Spleen (tissue), 7 donors: ENCODE measurements at regions not wholly inside any gene's neighbourhood (a gene's known extent, or its start where the extent isn't known, plus 50 kb on each side); places are given as distances from the start of the nearest gene placed in this dataset.

Source experiments
- CTCF ChIP-seq, 11 experiments: fragments of 200-600 bp in 7 of 11; fragments of 450-650 bp in 4 of 11; sonication (generic) in 4 of 11; IDR thresholded peaks in 8 of 11; conservative IDR thresholded peaks in 3 of 11; 1 replicate in 7 of 11; 2 replicates in 4 of 11; pipeline versions ENCODE4 v1.4.0 to v1.8.0; 2016 to 2021; ENCODE audit warnings: antibody characterized with exemption in 11 of 11, inconsistent platforms in 4 of 11, mild to moderate bottlenecking in 1 of 11
- POLR2A ChIP-seq, 3 donors: fragments of 450-650 bp; IDR thresholded peaks; one replicate each; pipeline ENCODE4 v1.5.1; 2017; ENCODE audit warnings: antibody characterized with exemption in 3 of 3, mild to moderate bottlenecking in 1 of 3
- POLR2AphosphoS5 ChIP-seq, 3 donors: sonication (generic); formaldehyde crosslinking; IDR thresholded peaks; one replicate each; pipeline ENCODE4 v1.5.1; 2017; ENCODE audit warnings: antibody characterized with exemption in 3 of 3
- donor health status: DM: no; HTN: no; CAD: no; lungs with moderate emphysema.
- donor health status: DM: no; HTN: no; CAD: no.
- donor health status: DM: no; HTN: no; CAD: no.

DNA sequence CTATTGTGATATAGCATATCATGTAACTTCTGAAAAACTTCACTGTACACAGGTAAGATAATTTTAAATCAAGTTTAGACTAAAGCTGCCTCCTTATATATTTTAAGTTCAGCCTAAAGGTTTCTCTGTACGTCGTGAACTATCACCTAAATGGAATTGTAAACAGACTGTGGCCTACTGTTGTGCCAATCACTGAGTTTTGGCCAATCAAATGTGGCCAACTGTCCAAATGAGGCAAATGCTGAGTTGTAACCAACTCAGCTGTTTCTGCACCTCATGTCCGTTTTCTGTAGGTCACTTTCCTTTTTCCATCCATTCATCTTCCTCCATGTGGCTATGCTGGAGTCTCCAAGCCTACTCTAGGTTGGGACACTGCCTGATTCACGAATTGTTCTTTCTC is 63.7 kb upstream of the ST6GALNAC3 start:
- TF ChIP-seq CTCF (IDR thresholded peaks at IDR 0.05 in 8 of 11, conservative IDR thresholded peaks at IDR 0.05 in 3 of 11) (no peak), POLR2A (IDR thresholded peaks at IDR 0.05) (no peak), POLR2AphosphoS5 (IDR thresholded peaks at IDR 0.05) (no peak)
